ENCODE measurements at regions not wholly inside any gene's neighbourhood (a gene's known extent, or its start where the extent isn't known, plus 50 kb on each side); places are given as distances from the start of the nearest gene placed in this dataset.

DNA sequence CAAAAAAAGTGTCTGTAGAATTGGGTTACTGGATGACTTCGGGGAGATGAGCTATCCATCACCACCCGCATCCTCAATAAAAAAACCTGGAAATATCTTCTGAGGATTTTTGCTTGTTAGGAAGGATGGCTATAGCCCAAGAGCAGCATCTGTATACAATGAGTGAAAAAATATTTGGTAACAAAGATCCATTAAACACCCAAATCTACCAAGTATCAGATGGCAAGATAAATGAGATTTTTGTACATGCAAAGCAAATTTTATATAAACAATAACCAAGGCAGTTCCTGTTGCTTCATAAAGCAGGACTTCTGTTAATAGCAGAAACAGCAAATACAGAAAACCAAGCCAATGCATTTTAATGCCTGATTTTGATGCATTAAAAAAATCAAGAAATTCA, 166.6 kb downstream of the SLC28A3 start:
- TF ChIP-seq, protein P1, sequence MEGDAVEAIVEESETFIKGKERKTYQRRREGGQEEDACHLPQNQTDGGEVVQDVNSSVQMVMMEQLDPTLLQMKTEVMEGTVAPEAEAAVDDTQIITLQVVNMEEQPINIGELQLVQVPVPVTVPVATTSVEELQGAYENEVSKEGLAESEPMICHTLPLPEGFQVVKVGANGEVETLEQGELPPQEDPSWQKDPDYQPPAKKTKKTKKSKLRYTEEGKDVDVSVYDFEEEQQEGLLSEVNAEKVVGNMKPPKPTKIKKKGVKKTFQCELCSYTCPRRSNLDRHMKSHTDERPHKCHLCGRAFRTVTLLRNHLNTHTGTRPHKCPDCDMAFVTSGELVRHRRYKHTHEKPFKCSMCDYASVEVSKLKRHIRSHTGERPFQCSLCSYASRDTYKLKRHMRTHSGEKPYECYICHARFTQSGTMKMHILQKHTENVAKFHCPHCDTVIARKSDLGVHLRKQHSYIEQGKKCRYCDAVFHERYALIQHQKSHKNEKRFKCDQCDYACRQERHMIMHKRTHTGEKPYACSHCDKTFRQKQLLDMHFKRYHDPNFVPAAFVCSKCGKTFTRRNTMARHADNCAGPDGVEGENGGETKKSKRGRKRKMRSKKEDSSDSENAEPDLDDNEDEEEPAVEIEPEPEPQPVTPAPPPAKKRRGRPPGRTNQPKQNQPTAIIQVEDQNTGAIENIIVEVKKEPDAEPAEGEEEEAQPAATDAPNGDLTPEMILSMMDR (conservative IDR thresholded peaks at IDR 0.05; ENCODE audit: low read depth in 2 of 2) = no peak
- TF ChIP-seq EZH2 (IDR thresholded peaks at IDR 0.05; ENCODE audit: low read depth, unreplicated experiment) (no peak), JUNB (IDR thresholded peaks at IDR 0.05; ENCODE audit: unreplicated experiment) (no peak), EZH2phosphoT487 (IDR thresholded peaks at IDR 0.05; ENCODE audit: unreplicated experiment) (no peak), POLR2AphosphoS5 (IDR thresholded peaks at IDR 0.05; ENCODE audit: low read depth) (no peak), STAT1 (IDR thresholded peaks at IDR 0.05; ENCODE audit: unreplicated experiment) (no peak), CREB1 (CRISPR knock-in tag; IDR thresholded peaks at IDR 0.05; ENCODE audit: low read depth) (no peak)
- TF ChIP-seq, protein P2, sequence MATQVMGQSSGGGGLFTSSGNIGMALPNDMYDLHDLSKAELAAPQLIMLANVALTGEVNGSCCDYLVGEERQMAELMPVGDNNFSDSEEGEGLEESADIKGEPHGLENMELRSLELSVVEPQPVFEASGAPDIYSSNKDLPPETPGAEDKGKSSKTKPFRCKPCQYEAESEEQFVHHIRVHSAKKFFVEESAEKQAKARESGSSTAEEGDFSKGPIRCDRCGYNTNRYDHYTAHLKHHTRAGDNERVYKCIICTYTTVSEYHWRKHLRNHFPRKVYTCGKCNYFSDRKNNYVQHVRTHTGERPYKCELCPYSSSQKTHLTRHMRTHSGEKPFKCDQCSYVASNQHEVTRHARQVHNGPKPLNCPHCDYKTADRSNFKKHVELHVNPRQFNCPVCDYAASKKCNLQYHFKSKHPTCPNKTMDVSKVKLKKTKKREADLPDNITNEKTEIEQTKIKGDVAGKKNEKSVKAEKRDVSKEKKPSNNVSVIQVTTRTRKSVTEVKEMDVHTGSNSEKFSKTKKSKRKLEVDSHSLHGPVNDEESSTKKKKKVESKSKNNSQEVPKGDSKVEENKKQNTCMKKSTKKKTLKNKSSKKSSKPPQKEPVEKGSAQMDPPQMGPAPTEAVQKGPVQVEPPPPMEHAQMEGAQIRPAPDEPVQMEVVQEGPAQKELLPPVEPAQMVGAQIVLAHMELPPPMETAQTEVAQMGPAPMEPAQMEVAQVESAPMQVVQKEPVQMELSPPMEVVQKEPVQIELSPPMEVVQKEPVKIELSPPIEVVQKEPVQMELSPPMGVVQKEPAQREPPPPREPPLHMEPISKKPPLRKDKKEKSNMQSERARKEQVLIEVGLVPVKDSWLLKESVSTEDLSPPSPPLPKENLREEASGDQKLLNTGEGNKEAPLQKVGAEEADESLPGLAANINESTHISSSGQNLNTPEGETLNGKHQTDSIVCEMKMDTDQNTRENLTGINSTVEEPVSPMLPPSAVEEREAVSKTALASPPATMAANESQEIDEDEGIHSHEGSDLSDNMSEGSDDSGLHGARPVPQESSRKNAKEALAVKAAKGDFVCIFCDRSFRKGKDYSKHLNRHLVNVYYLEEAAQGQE (IDR thresholded peaks at IDR 0.05; ENCODE audit: unreplicated experiment) = no peak
- TF ChIP-seq, protein P3, sequence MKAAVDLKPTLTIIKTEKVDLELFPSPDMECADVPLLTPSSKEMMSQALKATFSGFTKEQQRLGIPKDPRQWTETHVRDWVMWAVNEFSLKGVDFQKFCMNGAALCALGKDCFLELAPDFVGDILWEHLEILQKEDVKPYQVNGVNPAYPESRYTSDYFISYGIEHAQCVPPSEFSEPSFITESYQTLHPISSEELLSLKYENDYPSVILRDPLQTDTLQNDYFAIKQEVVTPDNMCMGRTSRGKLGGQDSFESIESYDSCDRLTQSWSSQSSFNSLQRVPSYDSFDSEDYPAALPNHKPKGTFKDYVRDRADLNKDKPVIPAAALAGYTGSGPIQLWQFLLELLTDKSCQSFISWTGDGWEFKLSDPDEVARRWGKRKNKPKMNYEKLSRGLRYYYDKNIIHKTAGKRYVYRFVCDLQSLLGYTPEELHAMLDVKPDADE (IDR thresholded peaks at IDR 0.05) = no peak

Data from GM23338 (cell line).